Ecto neural progenitor cell (in vitro differentiated cells): ENCODE measurements at regions not wholly inside any gene's neighbourhood (a gene's known extent, or its start where the extent isn't known, plus 50 kb on each side); places are given as distances from the start of the nearest gene placed in this dataset.

ENCODE experiments used
- DNase-seq: peaks from one replicate; pipeline ENCODE4 v3.0.0-alpha.2; 2018; ENCODE audit warnings: low spot score

DNA sequence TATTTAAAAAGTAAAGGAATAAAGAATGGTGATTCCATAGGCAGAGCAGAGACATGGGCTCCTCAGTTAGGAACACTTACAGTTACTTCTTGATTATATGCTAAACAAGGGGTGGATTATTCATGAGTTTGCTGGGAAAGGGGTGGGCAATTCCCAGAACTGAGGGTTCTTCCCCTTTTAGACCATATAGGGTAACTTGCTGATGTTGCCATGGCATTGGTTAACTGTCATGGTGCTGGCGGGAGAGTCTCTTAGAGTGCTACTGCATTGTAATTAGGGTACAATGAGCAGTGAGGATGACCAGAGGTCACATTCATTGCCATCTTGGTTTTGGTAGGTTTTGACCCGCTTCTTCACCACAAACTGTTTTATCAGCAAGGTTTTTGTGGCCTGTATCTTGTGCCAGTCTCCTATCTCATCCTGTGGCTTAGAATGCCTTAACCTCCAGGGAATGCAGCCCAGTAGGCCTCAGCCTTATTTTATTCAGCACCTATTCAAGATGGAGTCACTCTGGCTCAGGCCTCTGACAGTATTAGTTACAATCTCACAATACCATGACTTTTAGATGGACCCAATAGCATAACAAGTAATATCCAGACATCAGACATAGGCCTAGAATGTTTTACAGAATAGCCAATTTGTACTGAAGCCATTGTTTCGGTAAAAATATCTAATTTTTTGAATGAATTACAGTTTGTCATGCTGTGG lies 106.8 kb downstream of the ZBTB18 start:
- DNase-seq: no peak

- DNase-seq: no peak
Observed at GRCh38 chr1:244159646-244160045, 108.6 kb downstream of the ZBTB18 start.

- DNase-seq: no peak
Observed at GRCh38 chr1:244160455-244161235, 109.6 kb downstream of the ZBTB18 start.

DNA sequence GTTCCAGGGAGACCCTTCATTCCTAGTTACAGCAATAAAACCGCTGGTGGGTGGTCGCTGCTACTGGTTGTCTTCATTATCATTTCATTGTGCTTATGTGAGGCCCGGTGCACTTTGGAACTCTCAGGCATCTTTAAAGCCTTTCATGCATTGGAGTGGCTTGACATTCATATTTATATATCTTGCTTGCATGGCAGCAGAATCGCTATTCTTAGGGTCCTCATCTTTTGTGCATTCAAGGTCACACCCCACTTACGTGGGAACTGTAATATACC lies 110.1 kb downstream of the ZBTB18 start:
- DNase-seq: no peak

DNA sequence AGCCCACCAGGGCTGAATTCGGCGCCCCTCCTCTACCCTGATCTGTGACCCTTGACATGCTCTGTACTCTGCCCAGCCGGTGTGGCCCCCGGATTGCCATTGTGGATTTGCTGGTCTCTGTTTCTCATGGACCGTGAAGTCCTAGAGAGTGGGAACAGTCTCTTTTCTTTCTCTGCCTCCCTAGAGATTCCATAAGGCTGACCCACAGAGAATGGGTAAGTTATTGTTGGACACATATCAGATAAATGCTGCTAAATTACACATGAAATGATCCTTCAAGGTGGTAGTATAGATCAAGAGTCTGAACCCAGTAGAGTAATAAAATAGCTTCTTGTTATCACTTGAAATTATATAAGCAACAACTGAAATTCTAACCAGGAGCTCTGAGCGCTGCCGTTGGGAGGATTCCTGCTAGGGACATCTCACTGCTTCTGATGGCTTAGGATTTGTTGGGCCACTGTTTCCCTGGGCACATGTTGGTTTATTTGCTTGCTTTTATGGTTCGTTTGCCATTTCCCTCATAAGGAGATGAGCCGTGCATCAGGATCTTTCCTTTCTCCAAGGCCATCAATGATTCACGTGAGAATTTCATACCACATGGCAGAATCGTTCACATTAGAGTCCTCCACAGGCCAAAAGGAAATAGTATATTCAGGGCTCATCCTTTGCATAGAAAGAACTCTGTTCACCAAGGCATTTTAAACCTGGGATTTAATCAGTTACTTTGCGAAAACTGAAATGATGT lies 111.9 kb downstream of the ZBTB18 start:
- DNase-seq: no peak

DNA sequence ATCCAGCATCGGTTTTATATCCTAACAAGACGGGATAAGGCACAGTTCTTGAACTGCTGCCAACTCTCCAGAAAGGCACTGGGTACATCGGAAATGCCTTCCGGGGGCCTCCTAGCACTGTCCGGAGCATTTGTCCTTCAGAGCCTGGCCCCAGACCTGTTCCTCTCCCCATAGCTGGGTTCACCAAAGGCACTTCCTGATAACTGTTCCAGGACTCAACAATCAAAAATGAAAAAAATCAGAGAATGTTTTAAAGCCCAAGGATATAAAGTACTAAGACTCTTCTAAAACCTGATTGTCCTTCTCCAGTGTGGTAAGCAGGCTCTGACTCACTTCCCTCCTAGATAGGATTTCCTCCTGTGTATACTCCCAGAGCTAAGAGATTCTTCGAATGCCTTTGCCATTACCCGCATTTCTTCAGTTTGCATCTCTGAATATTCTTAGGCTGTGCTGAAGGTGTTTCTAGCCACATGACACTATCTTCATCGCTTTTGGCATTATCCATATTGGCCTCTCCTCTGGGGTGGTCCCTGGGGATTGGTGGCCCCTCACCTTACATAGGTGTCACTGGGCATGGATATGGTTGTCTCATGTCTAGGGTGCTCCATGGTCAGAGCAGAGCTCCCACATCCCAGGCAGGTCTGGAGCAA lies 112.9 kb downstream of the ZBTB18 start:
- DNase-seq: no peak

- DNase-seq: no peak
Observed at GRCh38 chr1:244164511-244164890, 113.4 kb downstream of the ZBTB18 start.

DNA sequence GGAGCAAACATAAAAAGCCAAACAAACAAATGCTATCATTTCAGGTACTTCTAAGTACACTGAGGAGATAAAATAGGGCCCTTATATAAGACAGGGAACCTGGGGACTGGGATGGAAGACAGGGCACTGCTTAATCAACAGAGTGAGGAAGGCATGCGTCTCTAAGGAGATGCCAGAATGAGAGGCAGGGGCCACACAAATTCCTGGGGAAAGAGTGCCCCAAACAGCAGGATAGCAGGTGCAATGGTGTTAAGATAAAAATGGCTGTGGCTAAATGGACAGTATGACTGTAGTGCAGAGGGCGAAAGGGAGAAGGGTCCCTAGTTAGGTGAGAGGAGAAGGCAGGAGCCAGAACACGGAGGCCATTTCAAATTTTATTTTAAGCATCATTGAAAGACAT lies 113.9 kb downstream of the ZBTB18 start:
- DNase-seq: no peak

DNA sequence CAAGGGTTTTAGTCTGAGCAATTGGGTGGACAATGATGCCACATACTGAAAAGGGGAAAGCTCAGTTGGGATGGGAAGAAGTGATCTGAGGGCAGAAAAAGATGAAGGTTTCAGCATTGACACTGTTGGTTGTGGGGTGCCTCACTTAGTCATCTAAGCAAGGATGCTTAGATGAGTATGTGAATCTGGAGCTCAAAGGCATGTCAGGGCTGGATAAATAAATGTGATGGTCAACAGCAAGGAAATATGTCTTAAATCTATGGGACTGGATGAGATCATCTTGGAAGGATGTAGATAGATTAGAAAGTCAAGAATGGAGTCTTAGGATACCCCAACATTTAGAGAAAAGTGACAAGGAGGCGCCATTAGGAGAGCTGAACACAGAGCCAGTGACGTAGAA lies 114.6 kb downstream of the ZBTB18 start:
- no peak for DNase-seq

DNA sequence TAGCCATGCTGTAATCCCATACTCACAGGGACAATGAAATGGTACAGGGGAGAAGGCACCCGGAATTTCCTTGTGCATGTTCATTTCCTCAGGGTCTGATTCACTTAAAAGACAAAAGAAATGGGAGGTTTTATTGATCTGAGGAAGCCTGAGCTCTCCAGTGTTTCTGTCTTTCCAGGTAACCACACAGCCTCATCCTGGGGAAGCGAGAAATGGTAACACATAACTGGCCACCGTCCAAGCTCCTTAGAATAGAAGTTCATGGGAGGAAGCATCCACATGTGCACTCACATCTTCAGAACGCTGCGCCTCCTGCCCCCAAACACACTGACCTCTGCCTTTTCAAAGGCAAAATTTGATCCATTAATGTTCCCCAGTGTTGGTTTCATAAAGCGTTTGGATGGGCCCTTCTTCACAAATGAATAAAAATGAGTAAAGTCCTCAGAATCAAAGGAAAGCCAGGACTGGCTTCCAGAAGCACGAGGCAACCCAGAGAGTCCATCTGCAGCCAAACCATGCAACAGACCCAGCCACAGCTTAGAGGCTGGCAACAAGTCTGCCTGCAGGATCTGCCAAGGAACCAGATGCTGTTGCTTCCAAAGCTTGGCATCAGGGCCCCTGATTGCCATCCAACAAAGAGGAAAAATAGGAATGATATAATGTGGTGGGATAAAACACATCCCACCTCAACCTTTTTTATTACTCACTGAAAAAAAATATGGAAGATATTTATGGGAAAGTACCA lies 120.3 kb downstream of the ZBTB18 start:
- DNase-seq: no peak

- DNase-seq: no peak
Observed at GRCh38 chr1:244173240-244173639, 122.2 kb downstream of the ZBTB18 start.

DNA sequence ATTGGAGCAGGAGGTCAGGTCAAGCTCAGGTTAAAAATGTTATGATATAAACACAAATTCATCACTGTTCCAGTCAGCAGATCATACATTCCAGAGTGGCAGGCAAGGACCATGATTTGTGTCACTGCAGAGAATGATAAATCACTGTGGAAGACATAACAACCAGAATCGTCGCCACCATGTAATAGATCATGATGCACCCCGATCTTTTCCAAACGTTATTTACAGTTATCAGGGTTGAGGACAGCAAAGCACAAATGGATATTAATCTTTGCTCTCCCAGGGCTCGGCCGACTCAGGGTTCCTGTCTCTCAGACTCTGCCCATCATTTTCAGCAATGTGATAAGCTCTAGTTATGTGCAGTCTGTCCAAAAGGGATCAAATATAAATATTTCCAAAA lies 122.7 kb downstream of the ZBTB18 start:
- DNase-seq: no peak

GRCh38 chr1:244174922-244175521 lies 123.9 kb downstream of the ZBTB18 start:
- DNase-seq: no peak

DNA sequence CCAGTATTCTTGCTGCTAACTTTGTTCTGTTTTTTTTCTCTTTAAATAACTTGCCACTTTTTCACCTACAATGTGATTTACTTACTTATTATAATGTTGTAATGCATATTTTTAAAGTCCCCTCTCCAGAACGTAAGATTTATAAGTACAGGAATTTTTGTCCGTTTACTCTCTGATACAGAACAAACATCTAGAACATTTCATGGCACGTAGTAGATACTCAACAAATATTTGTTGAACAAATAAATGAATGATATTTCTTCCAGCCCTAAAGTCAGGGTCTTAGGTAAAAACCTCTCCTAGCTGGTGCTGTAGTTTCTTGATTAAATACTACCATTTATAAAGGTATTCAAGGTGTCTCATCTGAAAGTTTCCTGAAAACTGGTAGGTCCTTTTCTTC lies 125.1 kb downstream of the ZBTB18 start:
- DNase-seq: no peak

DNA sequence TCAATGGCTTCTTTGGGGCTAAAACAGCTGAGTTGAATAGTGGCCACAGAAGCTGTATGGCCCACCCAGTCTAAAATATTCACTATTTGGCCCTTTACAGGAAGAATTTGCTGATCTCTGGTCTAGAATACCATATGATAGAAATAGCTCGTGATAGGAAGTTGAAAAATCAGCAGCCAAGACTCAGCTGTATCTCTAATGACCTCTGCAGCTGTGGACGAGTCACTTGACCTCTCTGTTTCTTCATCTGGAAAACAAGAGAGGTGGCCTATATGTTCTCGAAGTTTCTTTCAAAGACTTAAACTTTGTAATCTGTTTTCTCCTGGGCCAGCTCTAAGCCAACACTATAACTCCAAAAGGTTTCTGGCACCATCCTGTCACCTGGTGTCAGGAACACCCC lies 129.2 kb downstream of the ZBTB18 start:
- DNase-seq: no peak

GRCh38 chr1:244181867-244182266 lies 130.8 kb downstream of the ZBTB18 start:
- no peak for DNase-seq

- DNase-seq: no peak
Observed at GRCh38 chr1:244183037-244183436, 132.0 kb downstream of the ZBTB18 start.

DNA sequence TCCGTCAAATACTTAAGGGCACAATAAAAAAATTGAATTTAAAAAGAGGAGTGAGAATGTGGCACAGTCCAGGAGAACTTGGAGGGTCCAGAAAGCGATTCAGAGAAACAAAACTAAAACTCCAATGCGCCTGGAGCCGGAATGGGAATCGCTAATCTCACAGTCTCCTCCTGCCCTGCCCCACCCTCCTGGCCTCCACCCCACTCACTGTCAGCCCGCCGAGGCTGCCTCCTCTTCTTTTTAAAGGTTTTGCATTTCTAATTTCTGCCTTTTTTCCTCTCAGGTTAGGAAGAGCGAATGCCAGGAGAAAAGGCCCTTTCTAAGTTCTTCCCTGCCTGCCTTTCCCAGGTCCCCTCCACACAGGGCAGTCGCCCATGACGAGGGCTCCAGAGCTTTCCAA lies 135.3 kb downstream of the ZBTB18 start:
- DNase-seq: no peak

DNA sequence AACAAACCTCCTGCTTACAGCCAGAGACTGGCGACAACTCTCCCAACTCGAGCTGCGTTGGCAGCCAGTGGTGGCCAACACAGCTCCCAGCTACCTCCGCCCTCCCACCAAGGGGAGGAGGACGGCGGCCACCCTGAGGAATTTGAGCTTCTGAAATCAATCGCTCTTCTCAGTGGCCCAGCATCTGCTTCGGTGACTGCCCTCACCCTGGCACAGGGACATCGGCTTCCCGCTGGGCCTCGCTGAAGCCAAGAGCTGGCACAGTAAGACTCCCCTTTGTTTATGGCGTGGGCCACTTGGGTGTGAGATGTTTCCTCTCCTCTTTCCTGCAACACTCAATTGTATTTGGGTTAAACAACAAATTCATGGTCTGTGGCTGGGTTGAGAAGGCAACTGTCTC lies 136.2 kb downstream of the ZBTB18 start:
- DNase-seq: no peak

DNA sequence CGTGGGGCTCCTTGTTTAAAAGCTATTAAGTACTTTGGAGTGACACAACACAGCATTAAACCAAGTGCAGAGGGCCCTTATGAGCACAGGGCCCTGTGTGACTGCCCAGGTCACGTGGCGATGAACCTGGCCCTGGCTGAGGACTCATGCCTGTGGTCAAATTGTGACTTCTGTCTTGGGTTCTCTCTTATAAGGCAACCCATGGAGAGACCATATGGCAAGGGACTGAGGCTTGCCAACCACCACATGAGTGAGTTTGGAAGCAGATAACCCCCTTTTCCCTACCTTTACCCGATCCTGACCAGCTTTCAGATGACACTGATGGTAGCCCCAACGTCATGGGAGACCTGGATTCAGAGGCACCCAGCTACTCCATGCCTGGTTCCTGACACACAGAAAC lies 140.5 kb downstream of the ZBTB18 start:
- DNase-seq: no peak

DNA sequence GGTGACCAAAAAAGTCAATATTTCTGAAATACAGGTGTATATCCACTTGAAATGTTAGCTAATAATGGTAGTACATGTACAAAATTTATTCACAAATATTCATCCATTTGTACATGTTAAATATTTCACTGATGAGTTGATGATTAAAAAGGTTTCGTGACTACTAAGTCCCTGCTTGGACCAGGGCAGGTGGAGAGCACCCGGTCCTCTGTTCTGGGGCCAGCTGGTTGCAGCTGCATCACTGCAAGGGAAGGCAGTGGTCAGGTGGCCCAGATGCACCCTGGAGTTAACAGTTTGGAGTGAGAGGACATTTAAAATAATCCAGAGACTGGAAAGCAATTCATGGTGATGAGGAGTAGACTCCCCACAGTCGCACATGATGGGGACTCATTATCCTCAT lies 141.2 kb downstream of the ZBTB18 start:
- DNase-seq: no peak
